Natural killer cell (primary cell): ENCODE measurements at regions not wholly inside any gene's neighbourhood (a gene's known extent, or its start where the extent isn't known, plus 50 kb on each side); places are given as distances from the start of the nearest gene placed in this dataset.
A peak's percentile ranks its signal among the peaks of the same experiment; 100 is the strongest.
"Not testable (repeated sequence)": the region's sequence is repeated elsewhere in the genome, so short reads cannot be mapped to it uniquely, and the experiment has no call there.

Source experiments
- ATAC-seq, 3 donors: fragments of 150-1000 bp in 2 of 3; fragments of 200-7000 bp in 1 of 3; cut with Tn5 transposase; 1 replicate in 1 of 3; 2 replicates in 2 of 3; pipeline ENCODE4 v1.10.0; 2021; ENCODE audit warnings: mild to moderate bottlenecking in 2 of 3, moderate library complexity in 2 of 3
- DNase-seq, 2 donors: peaks; one replicate each; pipeline versions ENCODE4 v3.0.0 to v3.0.0-alpha.2; 2013 to 2021; ENCODE audit warnings: mixed read lengths in 1 of 2
- H3K27ac ChIP-seq: one replicate; pipeline ENCODE4 v1.5.1; 2013; ENCODE audit warnings: mild to moderate bottlenecking, low read length
- H3K27me3 ChIP-seq: one replicate; pipeline ENCODE4 v1.6.1; 2013; ENCODE audit warnings: low read length; ENCODE audit not compliant: control insufficient read depth, insufficient read depth
- H3K36me3 ChIP-seq: one replicate; pipeline ENCODE4 v1.6.1; 2013; ENCODE audit warnings: low read length; ENCODE audit not compliant: control insufficient read depth, insufficient read depth
- H3K4me1 ChIP-seq: one replicate; pipeline ENCODE4 v1.6.1; 2013; ENCODE audit warnings: low read length; ENCODE audit not compliant: control insufficient read depth, insufficient read depth
- H3K4me3 ChIP-seq: one replicate; pipeline ENCODE4 v1.5.1; 2013; ENCODE audit warnings: low read length
- H3K9me3 ChIP-seq: one replicate; pipeline ENCODE4 v1.6.1; 2013; ENCODE audit warnings: low read length; ENCODE audit not compliant: control insufficient read depth, insufficient read depth
- H3K27ac Mint-ChIP-seq, 2 donors: one replicate each; pipeline ENCODE4 v1.8.0; 2022; ENCODE audit warnings: mild to moderate bottlenecking in 2 of 2, mixed read lengths in 2 of 2, moderate library complexity in 1 of 2
- H3K27me3 Mint-ChIP-seq, 2 donors: one replicate each; pipeline ENCODE4 v1.8.0; 2022; ENCODE audit warnings: low read depth in 2 of 2, mixed read lengths in 2 of 2
- H3K36me3 Mint-ChIP-seq: one replicate; pipeline ENCODE4 v1.8.0; 2022; ENCODE audit warnings: mixed read lengths
- H3K4me1 Mint-ChIP-seq, 2 donors: one replicate each; pipeline ENCODE4 v1.8.0; 2022; ENCODE audit warnings: mixed read lengths in 2 of 2
- H3K4me3 Mint-ChIP-seq: one replicate; pipeline ENCODE4 v1.8.0; 2022; ENCODE audit warnings: mild to moderate bottlenecking, moderate library complexity, mixed read lengths
- H3K9me3 Mint-ChIP-seq, 2 donors: one replicate each; pipeline ENCODE4 v1.8.0; 2022; ENCODE audit warnings: mixed read lengths in 2 of 2
- CTCF ChIP-seq: fragments of 200-600 bp; IDR thresholded peaks from one replicate; pipeline ENCODE4 v1.8.0; 2022; ENCODE audit warnings: antibody characterized with exemption
- WGBS: methylation state at CpG from one replicate; pipeline ENCODE4 v1.1.7; 2013; ENCODE audit warnings: missing lambda C conversion rate; ENCODE audit not compliant: insufficient coverage; 5-methylcytosine and 5-hydroxymethylcytosine counted together
- intact Hi-C: fragments of 100-400 bp; cut with micrococcal nuclease; formaldehyde crosslinking; loops from one replicate; pipeline ENCODE4 v1.14.2; 2022

GRCh38 chr6:27599859-27600532, 127.1 kb upstream of the ZNF184 start:
- no peaks in the 10 kb centered on the region for H3K36me3 ChIP-seq
- peaks cover 15% of the 10 kb centered on the region for H3K9me3 ChIP-seq
- 88% methylated on average over 19 of the region's 19 CpGs for WGBS
- ATAC-seq (no peak), DNase-seq (peak in 1 of 2 donors; percentile 27)
- Mint-ChIP-seq H3K4me1 (peaks cover 0 to 5% of the 10 kb centered on the region in 2 donors), H3K36me3 (peaks cover 7% of the 10 kb centered on the region), H3K27me3 (peaks cover 47 to 59% of the 10 kb centered on the region in 2 donors), H3K4me3 (no peak overlapping the region), H3K27ac (no peak overlapping the region), H3K9me3 (peaks cover 0 to 2% of the 10 kb centered on the region in 2 donors)
- peaks cover 6% of the 10 kb centered on the region for H3K4me1 ChIP-seq
- no peak overlapping the region for H3K27ac ChIP-seq
- no peak for TF ChIP-seq CTCF
- H3K4me3 ChIP-seq = no peak overlapping the region
- intact Hi-C loops = no loop called here
- peaks cover 44% of the 10 kb centered on the region for H3K27me3 ChIP-seq

- DNase-seq, H3K4me1 ChIP-seq, H3K36me3 Mint-ChIP-seq, H3K4me3 ChIP-seq, H3K4me1 Mint-ChIP-seq, intact Hi-C loops, H3K27ac ChIP-seq, H3K36me3 ChIP-seq, ATAC-seq, H3K4me3 Mint-ChIP-seq, H3K27ac Mint-ChIP-seq, H3K9me3 Mint-ChIP-seq: not testable (repeated sequence)
- Histone ChIP-seq H3K9me3 (peaks cover 16% of the 10 kb centered on the region), H3K27me3 (peaks cover 47% of the 10 kb centered on the region)
- peaks cover 34 to 51% of the 10 kb centered on the region in 2 donors for H3K27me3 Mint-ChIP-seq
- WGBS = 75% methylated on average over 13 of the region's 13 CpGs
Measured at GRCh38 chr6:27597031-27597567, 124.2 kb upstream of the ZNF184 start.

- no peak for TF ChIP-seq CTCF
- Mint-ChIP-seq H3K27me3 (peaks cover 23 to 34% of the 10 kb centered on the region in 2 donors), H3K36me3 (no peaks in the 10 kb centered on the region), H3K4me3 (no peak overlapping the region), H3K27ac (no peak overlapping the region), H3K4me1 (no peaks in the 10 kb centered on the region), H3K9me3 (no peaks in the 10 kb centered on the region)
- Histone ChIP-seq H3K4me3 (no peak overlapping the region), H3K27ac (no peak overlapping the region), H3K9me3 (peaks cover 9% of the 10 kb centered on the region), H3K27me3 (peaks cover 47% of the 10 kb centered on the region), H3K4me1 (no peaks in the 10 kb centered on the region), H3K36me3 (no peaks in the 10 kb centered on the region)
- ATAC-seq (no peak), DNase-seq (no peak)
- intact Hi-C loops = no loop called here
- WGBS = 30% methylated on average over 2 of the region's 5 CpGs
Measured at GRCh38 chr6:27593861-27594260, 121.0 kb upstream of the ZNF184 start.

GRCh38 chr6:27593200-27593818, 120.4 kb upstream of the ZNF184 start:
- Mint-ChIP-seq H3K27me3 (peaks cover 25 to 28% of the 10 kb centered on the region in 2 donors), H3K27ac (no peak overlapping the region), H3K4me1 (no peaks in the 10 kb centered on the region), H3K36me3 (no peaks in the 10 kb centered on the region), H3K9me3 (no peaks in the 10 kb centered on the region), H3K4me3 (no peak overlapping the region)
- Histone ChIP-seq H3K27me3 (peaks cover 47% of the 10 kb centered on the region), H3K36me3 (no peaks in the 10 kb centered on the region), H3K4me3 (no peak overlapping the region), H3K9me3 (peaks cover 9% of the 10 kb centered on the region), H3K27ac (no peak overlapping the region), H3K4me1 (no peaks in the 10 kb centered on the region)
- DNase-seq (peak in 1 of 2 donors; percentile 19), ATAC-seq (no peak)
- 13% methylated on average over 17 of the region's 19 CpGs for WGBS
- intact Hi-C loops = no loop called here
- TF ChIP-seq CTCF = no peak
